ENCODE measurements at regions not wholly inside any gene's neighbourhood (a gene's known extent, or its start where the extent isn't known, plus 50 kb on each side); places are given as distances from the start of the nearest gene placed in this dataset.
"Not testable (repeated sequence)": the region's sequence is repeated elsewhere in the genome, so short reads cannot be mapped to it uniquely, and the experiment has no call there.

DNA sequence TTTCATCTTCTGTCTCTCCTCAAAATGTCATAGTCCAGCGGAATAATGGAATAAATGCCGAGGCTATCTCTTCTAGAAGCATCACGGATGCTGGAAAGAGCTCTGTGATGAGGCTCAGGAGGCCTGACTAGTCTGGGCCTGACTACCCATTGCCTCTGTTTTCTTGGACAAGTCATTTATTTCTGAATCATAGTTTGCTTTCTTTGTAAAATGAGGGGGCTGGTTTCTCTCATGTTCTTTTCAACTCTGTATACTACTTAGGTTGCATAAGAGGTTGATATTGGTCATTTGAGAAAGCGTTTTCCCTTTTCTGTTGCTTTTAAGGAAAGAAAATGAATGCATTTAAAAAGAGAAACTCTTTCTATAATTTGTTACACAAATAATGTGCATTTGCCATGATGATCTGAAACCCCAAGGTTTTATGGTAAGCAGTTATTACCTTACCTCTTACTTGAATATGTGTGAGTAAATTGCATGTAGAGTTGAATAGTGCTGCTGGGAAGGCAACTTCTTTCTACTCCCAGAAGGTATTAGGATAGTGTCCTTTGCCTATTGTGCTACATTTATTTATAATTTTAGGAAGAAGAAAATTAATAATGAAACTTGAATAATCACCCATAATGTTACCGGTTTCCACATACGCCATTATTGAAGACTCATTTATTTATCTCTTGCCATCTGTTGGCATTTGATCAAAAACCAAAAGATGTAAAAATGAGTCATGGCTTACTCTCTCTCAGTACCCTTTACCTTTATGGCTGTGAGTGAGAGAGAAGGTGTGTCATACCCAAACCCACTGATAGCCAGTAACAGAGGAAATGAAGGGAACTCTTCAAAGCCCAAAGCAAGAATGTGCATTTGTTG lies 179.1 kb downstream of the FASLG start:
- no peak for DNase-seq (ENCODE audit: low read depth in 2 of 2)

DNA sequence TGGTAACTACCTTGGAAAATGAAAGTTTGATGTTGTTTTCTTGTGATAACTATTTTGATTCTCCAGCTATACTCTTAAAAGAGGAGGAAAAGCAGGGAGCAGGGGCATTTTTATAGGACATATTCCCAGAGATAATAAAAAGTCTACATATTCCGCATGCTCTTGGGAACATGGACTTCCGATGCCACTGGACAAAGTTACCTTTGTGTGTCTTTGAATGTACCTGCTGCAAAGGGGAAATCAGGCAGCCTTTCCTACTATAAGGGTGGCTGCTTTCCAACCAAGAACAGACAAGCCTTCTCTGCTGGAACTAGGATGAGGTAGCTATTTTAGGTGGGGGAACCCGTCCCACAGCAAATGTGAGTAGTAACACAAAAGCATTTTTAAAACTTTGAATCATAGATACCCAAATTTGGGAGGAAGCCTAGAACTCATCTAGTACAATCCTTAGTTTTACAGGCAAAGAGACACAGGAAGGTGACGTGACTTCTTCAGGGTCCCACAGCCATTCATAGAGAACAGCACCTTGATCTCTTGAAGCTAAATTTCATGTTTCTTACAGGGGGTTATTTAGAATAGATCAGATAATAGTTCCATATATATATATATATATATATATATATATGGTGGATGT lies 179.9 kb downstream of the FASLG start:
- DNase-seq (ENCODE audit: low read depth in 2 of 2), result no peak

DNA sequence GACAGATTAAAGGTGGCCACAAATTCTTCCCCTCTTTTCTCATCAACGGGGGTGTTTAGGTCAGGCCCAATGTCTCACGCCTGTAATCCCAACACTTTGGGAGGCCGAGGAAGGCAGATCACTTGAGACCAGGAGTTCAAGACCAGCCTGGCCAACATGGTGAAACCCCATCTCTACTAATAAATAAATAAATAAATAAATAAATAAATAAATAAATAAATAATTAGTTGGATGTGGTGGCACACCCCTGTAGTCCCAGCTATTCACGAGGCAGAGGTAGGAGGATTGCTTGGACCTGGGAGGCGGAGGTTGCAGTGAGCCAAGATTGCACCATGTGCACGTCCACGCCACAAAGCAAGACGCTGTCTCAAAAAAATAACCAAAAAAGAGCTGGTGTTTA lies 180.7 kb downstream of the FASLG start:
- DNase-seq (ENCODE audit: low read depth in 2 of 2), result not testable (repeated sequence)

DNA sequence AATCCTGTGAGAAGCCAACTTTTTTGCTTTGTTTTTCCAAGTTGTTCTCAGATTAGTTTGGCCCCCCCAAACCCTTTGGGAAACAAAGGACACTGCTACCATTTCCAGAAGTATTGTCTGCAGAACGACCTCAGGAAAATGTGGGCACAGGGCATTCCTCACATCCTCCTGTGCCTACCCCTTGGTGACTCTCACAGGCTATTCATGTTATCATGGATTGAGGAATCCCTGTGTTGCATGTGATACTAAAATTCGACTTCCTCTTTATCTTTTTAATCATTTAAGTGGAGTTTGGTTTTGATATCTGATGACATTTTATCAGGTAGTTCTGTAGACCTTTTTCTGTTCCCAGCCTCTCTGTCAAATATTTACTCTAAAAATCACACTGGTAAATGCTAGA lies 184.5 kb downstream of the FASLG start:
- no peak for DNase-seq (ENCODE audit: low read depth in 2 of 2)

DNA sequence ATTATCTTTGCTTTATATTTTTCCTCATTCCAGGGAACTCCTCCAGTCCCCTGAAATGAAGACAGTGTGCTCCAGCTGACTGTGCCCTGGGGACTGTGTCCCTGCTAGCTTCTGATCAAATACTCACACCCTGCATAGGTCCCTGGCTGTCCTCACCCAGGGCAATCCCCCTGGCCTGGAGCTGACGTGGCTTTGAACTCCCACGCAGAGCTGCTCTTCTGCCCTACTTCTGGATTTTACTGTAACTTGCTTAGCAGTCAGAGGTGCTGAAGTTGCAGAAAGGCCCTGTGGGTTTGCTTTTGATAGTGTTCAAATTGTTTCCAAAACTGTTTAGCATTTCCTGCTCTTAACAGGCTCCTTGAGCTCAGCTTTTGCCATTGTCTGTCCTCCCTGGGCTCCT lies 186.5 kb downstream of the FASLG start:
- peak; percentile 50 to 58 for DNase-seq (ENCODE audit: low read depth in 2 of 2)

GRCh38 chr1:172845865-172846264 lies 187.0 kb downstream of the FASLG start:
- DNase-seq (ENCODE audit: low read depth in 2 of 2), result no peak

DNA sequence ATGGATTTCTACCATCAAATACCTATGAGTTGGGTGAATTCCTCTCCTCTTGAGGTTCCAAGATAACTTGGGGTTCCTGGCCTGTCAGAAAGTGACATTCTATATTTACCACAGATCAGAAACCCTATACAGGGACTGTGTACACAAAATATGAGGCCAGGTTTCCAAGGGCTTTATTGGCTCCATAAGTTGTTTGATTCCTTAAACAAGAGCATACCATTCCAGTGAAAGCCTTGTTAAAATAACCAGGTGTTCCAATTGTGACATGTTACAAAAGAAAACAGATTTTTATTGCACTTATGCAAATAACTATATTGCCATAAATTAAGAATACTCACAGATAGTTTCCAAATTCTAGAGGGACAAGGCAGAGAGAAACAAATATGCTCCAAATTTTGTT lies 188.9 kb downstream of the FASLG start:
- DNase-seq (ENCODE audit: low read depth in 2 of 2), result not testable (repeated sequence)

GRCh38 chr1:172849653-172850052 lies 190.8 kb downstream of the FASLG start:
- no peak for DNase-seq (ENCODE audit: low read depth in 2 of 2)

DNA sequence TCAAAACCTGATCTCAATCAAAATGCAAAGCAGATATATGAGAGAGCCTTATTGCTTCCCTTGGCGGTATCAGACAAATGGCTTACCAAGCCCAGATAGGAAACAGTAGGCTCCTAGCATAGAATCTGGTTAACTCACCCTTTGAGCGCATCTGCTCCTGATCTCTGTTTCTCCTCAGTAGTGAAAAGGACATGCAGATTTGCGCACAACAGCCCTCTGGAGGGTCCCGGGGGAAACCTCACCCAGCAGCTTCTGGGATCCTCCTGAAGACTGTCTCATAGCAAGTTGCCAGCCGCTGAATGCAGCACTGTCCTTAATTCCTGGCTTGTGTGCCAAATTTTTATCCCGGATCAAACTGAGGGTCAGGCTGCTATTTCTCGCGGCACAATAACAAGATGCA lies 192.2 kb downstream of the FASLG start:
- no peak for DNase-seq (ENCODE audit: low read depth in 2 of 2)

DNA sequence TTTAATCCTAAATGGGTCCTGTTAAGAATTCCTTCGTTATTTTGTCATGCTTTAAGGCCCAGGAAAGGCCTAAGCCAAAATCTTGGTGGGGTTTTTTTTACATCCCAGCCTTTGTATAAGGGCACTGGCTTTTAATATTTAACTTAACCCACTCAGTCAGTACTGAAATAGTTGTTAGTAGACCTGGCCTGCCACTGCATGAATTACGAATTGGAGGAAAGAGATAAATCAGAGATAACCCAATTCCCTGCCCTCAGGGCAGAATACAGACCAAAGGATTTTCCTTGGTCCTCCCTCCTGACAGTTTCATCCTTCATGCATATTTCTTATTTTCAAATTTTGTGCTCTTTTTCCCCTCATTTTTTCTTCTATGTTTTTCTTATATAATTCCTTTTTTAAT lies 193.0 kb downstream of the FASLG start:
- no peak for DNase-seq (ENCODE audit: low read depth in 2 of 2)

GRCh38 chr1:172855983-172856382 lies 194.8 kb downstream of the TNFSF18 start:
- DNase-seq (ENCODE audit: low read depth in 2 of 2), result not testable (repeated sequence)

DNA sequence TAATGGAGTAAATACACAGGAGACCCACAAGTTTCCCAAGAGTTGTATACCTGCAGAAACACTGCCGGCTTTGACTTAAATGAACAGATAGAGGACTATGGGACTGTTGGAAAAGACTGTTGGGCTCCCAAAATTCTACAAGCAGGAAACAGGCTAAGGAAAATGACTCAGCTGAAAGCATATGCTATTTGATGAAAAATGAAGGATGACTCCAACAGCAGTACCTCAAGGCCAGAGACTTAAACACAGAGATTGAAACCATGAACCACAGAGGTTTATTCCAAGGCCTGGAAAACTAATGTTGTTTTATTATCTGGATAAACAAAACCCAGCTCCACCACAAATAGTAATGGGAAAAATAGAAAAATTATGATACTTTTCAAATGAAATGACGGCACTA lies 187.7 kb downstream of the TNFSF18 start:
- DNase-seq (ENCODE audit: low read depth in 2 of 2), result no peak

GRCh38 chr1:172867216-172867818 lies 183.4 kb downstream of the TNFSF18 start:
- DNase-seq (ENCODE audit: low read depth in 2 of 2), result no peak

GRCh38 chr1:172870901-172871606 lies 179.7 kb downstream of the TNFSF18 start:
- no peak for DNase-seq (ENCODE audit: low read depth in 2 of 2)

- no peak for DNase-seq (ENCODE audit: low read depth in 2 of 2)
Measured at GRCh38 chr1:172874950-172875349, 175.8 kb downstream of the TNFSF18 start.

DNA sequence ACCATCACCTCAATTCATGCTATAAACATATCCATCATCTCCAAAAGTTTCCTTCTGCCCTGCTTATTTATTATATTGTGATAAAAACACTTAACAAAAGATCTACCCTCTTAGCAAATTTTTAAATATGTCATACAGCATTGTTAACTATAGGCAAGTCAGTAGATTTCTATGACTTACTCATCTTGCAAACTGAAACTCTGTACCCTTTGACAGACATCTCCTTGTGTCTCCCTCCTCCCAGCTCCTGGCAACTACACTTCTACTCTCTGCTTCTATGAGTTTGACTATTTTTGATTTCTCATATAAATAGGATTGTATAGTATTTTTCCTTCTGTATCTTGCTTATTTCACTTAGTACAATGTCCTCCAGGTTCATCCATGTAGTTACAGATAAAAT lies 174.8 kb downstream of the TNFSF18 start:
- no peak for DNase-seq (ENCODE audit: low read depth in 2 of 2)

DNA sequence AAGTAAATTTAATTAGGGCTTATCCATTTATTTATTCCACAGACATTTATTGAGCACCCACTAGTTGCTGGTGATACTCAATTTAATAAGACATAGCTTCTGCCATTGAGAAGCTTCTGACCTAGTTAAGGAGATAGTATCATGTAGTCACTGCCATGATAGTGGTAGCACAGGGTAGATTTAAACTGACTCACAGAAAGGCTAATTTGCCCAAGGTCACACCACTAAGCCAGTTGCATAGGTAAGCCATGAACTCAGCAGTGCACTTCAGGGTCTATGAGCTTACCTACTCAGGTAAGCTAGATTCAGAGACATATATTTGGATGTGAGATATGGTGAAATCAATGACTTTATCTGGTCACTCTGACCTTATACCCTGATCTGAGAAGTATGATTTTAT lies 168.4 kb downstream of the TNFSF18 start:
- no peak for DNase-seq (ENCODE audit: low read depth in 2 of 2)

DNA sequence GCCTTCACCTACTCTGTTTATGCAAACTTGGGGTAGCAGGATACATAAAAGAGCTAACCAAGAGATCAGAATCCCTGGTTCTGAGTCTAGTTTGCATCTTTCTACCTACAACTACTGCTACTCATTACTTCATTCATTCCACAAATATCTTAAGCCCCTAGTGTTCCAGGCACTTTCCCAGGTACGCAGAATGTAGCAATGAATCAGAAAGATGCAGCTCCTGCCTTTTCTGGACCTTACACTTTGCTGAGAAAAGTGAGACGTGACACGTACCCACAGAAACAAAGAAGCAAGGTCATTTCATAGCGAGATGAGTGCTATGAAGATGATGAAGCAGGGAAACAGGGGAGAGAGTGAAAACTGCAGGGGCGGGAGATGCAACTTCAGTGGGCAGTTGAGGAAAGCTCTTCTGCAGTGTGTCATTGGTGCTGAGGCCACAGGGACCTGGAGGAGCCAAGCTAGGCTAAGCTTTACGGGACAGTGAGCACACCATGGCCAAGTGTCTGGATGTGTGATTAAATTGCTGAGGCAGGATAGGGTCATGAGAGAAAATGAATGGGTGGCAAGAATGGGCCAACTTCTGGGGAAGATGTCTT lies 167.9 kb downstream of the TNFSF18 start:
- DNase-seq (ENCODE audit: low read depth in 2 of 2), result no peak

DNA sequence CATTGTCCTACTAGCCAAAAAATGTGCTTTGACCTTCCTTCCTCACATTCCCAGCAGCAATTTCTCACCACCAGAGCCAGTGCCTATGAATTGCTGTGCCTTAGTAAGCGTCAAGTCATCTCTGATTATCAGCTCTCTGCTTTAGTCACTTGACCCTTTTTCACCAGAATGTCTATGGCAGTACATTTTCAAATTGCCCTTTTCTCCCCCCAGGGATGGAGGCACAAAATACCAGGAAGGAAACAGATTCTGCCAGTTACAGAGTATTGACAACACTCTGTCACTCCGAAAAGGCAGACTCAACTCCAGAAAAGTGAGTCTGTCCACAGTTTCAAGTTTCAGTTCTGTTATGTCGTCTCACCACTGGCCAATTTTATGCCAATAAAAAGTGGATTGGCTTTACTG lies 167.4 kb downstream of the TNFSF18 start:
- no peak for DNase-seq (ENCODE audit: low read depth in 2 of 2)

DNA sequence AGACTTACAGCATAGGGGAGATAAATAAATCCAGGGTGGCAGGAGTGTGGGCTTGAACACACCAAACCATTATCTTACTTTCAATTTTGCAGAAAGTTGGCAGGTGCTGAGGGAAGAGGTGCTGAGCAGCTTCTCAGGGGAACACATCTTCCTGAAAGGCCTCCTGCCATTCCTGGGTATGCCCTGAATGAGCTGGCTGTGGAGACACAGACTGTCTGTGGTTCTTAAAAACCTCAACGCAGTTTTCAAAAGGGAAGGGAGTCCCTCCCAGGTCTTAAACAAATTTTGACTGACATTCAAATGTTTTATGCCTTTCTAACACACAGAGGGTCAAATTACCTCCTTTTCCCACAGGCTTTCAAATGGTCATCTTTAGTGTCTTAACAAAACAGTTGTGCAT lies 166.9 kb downstream of the TNFSF18 start:
- no peak for DNase-seq (ENCODE audit: low read depth in 2 of 2)

- no peak for DNase-seq (ENCODE audit: low read depth in 2 of 2)
Measured at GRCh38 chr1:172885411-172885810, 165.3 kb downstream of the TNFSF18 start.

DNA sequence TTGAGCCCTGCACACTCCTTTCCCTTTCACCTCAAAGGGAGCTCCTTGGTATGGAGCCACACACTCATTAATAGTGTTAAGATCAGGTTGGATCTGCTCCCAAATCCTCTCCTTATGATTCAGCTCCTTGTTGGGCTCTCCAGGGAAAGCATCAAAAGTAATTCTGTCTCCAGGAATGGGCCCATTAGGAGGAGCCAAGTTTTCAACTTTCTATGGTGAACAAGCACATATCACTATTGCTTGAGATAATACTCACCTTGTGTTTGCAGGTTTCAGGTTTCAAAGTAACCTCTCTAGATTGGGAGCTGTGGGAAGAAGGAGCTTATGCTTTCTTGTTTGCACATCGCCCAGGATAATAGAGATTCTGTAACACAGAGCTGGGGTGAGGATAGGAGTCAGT lies 164.8 kb downstream of the TNFSF18 start:
- no peak for DNase-seq (ENCODE audit: low read depth in 2 of 2)

Data from stimulated activated CD8-positive, alpha-beta memory T cell treated with anti-CD3 and anti-CD28 coated beads, Interleukin-2, amount 100 ng/mL, for 48 hours (primary cell).